GM19438 (cell line): ENCODE measurements at regions not wholly inside any gene's neighbourhood (a gene's known extent, or its start where the extent isn't known, plus 50 kb on each side); places are given as distances from the start of the nearest gene placed in this dataset.
A peak's percentile ranks its signal among the peaks of the same experiment; 100 is the strongest.

Experiments
- ATAC-seq: cut with Tn5 transposase; IDR thresholded peaks from one replicate; pipeline ENCODE4 v1.9.1; 2021; ENCODE audit warnings: low read depth; ENCODE audit not compliant: unreplicated experiment

DNA sequence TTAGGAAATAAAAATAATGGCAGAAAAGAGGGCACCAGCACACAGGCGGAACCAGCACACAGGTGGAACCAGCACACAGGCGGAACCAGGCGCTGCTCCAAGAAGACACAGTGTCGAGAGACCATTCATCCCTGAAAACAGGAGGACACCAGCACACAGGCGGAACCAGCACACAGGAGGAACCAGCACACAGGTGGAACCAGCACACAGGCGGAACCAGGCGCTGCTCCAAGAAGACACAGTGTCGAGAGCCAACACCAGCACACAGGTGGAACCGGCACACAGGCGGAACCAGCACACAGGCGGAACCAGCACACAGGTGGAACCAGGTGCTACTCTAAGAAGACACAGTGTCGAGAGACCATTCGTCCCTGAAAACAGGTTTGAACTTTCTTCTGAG, 115.5 kb upstream of the TMEM18 start:
- no peak for ATAC-seq

DNA sequence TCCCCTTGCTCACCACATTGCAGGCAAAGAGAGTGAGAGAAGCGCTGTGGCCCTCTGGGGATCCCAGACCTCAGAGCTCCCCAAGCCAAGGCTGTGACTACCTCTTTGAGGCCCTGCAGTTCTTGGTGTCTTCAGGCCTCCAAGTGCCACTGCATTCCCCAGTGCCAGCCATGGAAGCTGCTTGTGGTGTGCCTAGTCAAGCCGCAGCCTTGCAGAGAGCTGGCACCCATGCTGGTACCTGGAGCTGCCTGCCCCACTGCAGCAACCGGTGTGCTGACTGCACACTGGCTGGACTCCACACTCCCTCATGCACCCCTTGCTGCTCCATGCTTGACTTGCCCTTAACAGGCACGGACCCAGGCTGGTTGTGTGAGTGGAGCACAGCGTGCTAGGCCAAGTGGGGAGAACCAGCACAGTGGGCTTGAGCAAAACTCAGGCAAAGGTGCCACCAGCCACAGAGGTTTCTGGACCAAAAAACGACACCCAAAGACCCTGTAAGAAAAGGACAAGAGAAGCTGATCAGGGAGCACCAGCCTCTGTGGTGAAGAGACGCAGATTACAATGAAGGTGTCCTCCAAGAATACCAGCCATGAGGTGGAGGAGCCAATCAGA, 113.5 kb upstream of the TMEM18 start:
- no peak for ATAC-seq

DNA sequence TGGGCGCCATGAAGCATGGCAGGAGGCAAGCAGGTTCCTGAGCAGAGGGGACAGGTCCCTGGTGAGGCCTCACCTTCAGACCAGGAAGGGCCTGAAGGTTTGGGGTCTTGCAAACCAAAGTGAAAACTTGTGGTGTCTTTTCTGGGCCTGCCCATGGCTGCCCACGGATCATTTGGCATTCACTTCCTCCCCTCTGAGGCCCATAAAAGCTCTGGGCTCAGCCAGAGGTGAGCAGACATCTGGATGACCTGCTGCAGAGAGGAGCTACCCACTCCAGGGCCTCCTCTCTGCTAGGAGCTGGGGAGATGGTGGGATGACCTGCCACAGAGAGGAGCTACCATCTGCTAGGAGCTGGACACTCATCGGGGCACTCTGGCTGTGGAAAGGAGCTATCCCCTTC, 112.9 kb upstream of the TMEM18 start:
- no peak for ATAC-seq

DNA sequence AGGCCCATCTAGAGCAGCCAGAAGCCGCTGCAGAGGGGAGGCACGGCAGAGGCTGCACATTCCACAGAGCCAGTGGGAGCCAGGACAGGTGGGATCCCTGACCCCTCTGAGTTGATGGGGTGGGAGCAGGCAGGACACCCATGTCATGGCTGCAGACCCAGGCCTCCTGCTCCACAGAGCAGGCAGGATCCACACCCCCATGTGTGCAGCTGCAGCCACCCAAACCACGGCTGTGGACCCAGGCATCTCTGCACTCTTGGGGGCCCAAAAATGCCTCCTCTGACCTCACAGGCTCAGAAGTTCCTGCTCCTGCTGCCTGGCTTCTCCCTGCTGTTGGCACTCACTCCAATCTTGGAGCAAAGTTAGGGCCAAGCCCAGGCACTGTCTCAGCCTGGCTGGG, 112.3 kb upstream of the TMEM18 start:
- ATAC-seq = no peak

DNA sequence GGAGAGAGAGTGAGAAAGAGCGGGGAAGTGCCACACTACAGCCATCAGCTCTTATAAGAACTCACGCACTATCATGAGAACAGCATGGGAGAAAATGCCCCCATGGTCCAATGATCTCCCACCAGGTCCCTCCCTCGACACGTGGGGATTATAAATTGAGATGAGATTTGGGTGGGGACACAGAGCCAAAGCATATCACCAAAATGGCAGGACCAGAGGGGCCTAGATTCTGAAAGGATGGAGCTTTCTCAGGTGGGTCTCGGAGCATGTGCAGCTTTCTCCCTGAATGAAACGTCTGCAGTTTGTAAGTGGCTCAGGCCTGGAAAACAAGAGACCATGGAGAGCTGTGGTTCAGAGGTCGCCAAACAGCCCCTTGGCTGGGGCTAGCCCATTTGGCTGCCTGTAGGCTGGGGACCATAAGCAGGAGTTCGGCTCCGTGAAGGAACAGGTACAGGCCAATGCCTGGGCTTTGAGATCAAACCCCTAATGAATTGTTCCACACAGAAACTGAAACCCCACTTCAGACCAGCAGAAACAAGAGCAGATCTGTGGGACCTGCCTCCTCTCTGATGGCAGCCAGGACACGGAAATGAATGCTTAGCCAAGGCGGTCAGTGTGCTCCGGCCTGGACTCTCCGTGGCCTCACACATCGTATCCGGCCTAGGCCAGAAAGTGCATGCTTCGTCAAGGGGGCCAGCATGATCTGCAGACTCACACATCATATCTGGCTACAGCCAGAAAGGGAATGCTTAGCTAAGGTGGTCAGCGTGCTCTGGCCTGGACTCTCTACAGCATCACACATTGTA, 111.2 kb upstream of the TMEM18 start:
- ATAC-seq = no peak

DNA sequence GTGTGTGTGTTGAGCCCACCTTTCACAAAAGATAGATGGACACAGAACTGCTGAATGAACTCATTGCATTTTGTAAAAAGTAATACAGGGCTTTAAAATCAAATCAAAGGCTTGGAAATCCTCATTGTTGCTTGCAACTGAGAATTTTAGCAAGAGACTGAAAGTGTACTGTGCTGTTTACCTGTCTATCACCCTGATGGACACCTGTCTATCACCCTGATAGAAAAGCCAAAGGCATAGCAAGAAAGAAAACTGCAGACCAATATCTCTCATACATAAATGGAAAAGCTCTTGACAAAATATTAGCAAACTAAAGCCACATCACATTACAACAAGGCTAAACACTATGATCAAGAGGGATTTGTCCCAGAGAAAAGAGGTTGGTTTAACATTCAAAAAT, 107.5 kb upstream of the TMEM18 start:
- no peak for ATAC-seq

DNA sequence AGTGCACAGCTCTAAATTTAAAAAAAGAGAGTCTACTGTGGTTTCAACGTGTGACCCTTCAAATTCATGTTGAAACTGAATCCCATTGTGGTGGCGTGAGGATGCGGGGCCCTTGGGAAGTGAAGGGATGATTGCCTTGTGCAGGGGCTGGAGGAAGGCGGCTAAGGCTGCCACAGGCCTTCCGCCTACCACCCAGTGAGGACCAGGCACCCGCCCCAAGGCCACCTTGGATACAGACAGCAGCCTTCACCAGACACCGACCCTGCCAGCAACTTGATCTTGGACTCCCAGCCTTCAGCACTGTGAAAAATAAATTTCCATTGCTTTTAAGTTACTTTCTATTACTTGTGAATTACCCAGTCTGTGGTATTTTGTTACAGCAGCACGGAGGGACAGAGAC, 103.4 kb upstream of the TMEM18 start:
- ATAC-seq = no peak

DNA sequence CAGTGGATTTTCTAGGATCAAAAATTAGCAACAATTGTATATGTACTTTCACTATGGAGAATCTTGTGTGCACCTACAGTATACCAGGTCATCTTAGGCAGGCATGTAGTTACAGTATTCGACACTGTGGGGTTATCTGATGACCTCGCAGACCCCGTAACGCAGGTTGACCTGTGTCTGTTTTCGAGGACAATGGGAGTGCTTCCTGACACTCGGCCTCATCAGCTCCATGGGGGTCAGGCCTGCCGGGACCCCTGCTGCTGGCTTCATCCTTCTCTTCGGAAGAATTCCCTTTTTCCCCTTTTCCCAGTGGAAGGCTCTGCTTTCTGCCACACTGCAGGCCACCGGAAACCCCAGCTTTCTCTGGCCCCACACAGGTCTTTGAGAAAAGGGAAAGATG, 102.8 kb upstream of the TMEM18 start:
- no peak for ATAC-seq

DNA sequence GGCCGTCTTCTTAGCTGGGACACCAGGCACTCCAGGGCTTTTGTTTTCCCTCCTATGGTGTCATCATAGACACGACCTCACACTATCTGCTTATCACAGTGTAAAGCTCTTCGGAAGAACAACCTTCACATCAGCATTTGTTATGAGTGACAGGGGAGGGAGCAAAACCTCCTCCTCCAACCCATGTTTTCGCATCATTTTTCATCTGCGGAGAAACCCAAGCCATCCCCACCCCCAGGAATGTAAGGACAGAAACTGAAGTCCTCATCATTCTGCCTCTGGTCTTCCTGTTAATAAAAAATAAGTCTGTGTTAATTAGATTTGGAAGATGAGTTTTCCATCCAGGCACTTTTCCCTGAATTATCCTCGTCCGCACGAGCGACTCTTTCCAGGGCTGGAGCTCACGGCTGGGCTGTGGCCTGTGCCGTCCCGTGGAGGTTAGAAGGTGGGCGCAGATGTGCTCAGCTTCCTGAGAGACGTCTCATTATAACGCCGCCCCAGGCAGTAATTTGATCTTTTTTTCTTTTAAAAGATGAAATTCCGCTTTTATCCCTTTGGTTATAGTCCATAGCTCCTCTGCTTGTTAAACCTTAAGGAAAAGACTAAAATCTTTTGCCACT, 101.6 kb upstream of the TMEM18 start:
- no peak for ATAC-seq

DNA sequence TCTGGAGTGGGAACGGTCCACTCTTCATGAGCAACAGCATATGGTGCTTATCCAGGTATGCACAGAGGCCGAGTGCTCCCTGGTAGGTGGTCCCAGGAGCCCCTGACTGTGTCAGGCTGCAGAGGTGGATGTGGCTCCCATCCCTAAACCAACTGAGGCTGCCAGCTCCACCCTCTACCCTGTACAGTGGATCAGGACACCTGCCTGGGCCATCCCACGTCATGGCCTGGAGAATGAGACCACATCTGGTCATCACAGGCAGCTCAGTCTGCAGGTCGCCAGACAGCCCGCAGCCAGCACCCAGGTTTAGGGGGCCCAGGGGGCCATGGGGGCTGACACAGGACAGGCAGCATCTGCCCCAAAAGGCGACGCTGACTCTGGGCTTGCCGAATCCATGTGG, 100.3 kb upstream of the TMEM18 start:
- no peak for ATAC-seq

DNA sequence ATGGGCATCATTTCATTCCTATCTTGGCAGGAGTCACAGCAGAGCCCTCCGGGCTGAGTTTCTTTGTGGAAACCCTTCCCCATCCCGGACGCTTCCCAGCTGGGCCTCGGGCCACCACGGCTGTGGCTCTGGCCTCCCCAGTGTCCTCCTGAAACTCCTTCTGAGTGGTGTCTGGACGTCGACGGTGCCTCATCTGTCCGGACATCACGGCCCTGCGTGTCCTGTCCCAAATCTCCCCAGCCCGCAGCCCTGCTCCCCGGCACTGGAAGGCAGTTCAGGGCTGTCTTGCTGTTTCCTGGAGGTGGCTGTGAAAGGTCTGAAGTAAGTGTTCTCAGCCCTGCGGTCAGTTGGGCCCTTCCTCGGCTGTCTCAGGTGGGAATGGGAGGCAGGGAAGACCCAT, 99.8 kb upstream of the TMEM18 start:
- ATAC-seq = no peak

DNA sequence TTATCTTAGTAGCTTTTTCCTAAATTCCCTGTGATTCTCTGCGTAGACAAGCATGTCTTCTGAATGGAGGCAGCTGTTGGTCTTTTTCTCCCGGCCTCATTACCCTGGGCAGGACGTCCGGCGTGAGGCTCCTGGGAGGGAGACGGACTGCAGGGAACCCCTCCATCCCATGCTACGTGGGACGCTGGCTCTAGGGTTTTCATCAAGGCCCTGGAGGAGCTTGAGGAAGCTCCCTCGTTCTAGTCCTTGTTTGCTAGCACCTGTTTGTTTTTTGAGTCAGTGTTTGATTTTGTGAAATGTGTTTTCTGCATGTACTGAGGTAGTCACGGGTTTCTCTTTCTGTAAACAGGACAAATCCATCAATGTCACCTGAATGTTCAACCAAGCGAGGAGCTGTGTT, 99.3 kb upstream of the TMEM18 start:
- no peak for ATAC-seq

DNA sequence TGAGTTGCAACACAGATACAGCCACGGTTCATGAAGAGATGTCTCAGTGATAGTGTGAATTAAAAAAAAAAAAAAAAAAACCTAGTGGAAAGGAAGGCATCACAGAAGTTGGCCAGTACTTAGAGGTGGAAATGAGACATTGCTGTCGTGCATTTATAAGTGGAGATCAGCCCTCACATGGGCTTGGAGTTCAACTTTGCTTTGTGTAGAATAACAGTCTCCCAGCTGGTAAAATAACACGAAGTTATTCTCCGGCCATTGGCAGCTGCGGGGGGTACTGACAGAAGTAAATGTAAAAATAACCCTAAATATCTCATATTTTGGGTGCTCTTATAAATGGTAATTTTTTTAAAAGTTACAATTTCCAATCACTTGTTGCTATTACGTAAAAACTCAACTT, 98.8 kb upstream of the TMEM18 start:
- ATAC-seq = no peak

DNA sequence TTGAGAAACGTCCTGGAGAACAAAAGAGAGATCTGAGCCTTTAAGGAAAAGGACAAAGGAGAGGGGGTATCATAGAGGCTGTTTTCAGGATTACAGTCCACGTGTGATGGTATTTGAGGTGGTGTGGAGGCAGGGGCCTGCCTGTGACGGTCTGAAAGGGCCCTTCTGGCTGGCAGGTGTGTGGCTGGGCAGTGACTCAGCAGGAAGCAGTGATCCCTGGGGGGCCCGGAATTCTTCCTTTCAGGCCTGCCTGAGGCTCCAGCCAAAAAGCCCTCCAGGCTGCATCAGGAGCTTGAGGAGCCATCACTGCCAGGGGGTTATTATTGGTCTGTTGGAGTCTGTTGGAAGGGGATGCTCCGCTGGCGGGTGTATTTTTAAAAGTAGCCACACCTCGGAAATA, 97.2 kb upstream of the TMEM18 start:
- ATAC-seq = no peak

DNA sequence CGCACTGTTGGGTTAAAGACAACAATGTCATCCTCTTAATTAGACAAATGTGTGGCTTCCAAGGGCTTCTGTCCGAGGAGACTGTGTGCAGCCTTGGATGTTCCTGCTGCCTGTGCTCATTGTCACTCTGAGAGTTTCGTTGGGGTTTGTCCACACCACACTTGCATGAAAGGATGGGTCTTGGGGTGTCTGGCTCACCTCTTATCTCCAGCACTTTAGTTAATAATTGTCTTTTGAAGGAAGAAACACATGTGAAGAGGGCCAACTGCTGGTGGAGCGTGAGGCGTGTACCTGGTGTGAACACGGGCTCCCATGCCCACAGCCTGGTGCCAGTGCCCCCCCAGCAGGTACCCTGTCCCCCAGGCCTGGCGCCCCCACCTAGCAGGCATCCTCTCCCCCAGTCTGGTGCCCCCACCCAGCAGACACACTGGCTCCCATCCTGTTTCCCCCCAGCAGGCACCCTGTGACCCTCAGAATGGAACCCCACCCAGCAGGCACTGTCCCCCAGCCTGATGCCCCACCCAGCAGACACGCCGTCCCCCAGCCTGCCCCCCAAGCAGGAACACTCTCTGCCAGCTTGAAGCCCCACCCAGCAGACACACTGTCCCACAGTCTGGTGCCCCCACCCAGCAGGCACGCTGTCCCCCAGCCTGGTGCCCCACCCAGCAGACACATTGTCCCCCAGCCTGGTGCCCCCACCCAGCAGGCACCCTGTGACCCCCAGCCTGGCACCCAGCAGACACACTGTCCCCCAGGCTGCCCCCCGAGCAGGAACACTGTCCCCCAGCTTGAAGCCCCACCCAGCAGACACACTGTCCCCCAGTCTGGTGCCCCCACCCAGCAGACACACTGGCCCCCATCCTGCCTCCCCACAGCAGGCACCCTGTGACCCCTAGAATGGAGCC, 96.3 kb upstream of the TMEM18 start:
- ATAC-seq = peak; percentile 77

DNA sequence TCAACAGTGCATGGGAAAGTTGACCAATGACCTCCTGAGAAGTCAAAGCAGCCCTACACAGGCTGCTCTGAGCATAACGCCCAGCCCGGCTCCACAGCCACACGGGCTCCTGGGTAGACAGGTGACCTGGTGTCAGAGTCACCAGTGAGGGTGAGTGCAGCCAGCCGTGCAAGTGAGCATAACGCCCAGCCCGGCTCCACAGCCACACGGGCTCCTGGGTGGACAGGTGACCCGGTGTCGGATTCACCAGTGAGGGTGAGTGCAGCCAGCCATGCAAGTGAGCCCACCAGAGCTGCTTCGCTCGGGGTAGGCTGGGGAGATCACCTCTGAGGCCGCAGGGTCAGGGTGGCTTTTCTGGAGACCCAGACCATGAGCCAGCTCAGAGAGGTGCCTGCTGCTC, 94.3 kb upstream of the TMEM18 start:
- ATAC-seq = no peak

DNA sequence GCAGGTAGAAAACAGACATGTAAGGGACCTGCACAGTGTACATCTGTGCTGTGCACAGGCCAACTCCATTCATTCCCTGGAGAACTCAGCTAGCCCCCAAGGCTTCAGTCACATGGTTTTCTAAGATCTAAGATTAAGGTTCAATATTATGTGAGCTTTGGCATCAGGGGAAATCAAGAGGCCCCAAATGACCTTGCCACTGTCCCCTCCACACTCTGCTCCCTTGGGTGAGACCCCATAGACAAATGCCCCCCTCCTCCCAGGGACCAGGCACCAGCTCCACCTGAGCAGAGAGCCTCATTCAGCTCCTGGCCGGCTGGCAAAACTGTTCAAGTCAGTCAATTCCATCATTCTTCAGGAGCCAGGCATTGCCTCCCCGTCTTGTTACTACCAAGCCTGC, 93.6 kb upstream of the TMEM18 start:
- no peak for ATAC-seq

DNA sequence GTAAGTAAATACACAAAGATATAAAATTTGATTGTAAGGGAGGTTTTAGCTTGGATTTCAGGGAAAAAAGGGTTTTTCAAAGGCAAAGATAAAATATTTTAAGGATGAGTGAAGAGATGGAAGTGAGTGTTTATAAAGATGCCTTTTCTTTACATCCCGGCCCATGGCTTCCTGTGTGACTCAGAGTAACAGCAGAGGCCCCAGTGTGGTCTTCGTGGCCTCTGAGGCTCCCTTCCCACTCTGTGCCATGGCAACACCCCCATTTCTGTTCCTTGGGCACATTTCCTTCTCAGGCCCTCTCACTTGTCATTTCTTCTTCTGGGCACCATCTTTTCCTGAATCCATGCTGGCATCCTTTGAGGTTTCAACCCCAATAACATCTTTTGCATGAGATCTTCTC, 92.6 kb upstream of the TMEM18 start:
- no peak for ATAC-seq

DNA sequence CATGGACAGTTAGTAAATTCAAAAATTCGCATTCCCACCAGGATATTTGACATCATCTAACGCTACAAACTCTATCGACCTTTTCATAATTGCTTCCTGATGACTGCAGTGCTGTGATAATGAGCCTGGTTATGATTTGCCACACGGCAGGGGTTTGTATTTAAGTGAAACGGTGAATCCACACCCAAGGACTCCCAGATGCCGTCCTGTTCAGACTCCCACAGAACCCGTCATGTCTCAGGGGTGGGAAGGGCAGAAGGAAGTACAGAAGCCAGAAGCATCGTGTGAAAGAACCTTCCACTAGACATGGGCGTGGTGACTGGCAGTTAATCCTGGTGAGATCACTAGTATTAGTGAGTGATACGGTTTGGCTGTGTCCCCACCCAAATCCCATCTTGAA, 91.2 kb upstream of the TMEM18 start:
- no peak for ATAC-seq

DNA sequence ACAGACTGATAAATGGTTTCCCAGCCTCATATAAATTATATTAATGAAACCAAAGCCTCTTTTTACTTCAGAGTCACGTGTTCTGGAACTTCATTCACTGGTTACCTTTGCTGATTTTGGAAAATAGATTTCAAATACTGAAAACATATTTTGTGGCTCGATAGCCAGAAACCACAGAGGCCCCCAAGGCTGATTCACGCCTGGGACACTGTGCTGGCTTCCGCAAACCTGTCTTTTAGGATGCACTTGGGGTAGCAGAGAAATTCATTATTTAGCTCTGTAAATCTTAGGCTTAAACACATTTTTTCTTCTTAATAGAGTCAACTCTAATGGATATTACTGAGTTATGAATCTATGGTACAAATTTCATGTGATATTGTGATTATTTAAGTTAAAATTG, 90.7 kb upstream of the TMEM18 start:
- ATAC-seq = no peak

DNA sequence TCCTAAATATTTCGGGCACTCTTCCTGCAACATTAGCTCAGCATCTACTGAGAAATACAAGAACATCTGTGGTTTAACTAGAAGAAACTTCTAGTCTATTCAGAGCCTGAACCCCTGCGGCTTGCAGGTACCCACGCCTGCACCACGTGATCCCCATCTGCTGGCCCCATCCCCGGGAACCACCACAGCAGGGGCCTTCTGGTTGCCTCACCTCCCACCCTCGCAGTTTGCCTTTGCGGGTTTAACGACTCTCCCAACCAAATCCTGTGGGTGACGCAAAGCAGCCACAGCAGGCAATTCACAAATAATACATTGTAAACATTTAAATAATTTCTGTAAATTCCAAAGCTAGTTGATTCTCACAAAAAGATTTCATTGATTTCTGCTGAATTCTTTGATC, 90.2 kb upstream of the TMEM18 start:
- ATAC-seq = no peak
